Islet of Langerhans (tissue), 1 donor: ENCODE measurements at regions not wholly inside any gene's neighbourhood (a gene's known extent, or its start where the extent isn't known, plus 50 kb on each side); places are given as distances from the start of the nearest gene placed in this dataset.

Experiments
- FAIRE-seq: peaks from one replicate; lab custom pipeline; 2011; peaks lifted over from hg19 to GRCh38; lab: Jason Lieb, UNC

DNA sequence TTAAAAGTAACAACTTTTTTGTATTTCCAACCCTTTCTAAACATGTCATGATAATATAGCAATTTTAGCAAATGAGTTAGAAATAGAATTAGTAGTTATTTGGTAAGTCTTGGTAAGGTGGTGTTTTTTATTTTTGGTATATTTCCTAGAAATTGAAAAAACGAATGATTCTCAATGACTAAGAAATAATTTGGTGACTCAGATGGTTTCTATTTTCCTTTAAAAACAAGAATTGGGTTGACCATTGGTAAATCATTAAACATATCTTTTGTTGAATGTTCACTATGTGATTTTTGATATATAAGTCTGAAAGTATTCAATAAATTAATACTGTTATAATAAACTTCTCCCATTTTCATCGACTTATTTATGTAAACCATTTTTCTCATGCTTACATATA is 206.2 kb upstream of the BANK1 start:
- FAIRE-seq, result no peak

DNA sequence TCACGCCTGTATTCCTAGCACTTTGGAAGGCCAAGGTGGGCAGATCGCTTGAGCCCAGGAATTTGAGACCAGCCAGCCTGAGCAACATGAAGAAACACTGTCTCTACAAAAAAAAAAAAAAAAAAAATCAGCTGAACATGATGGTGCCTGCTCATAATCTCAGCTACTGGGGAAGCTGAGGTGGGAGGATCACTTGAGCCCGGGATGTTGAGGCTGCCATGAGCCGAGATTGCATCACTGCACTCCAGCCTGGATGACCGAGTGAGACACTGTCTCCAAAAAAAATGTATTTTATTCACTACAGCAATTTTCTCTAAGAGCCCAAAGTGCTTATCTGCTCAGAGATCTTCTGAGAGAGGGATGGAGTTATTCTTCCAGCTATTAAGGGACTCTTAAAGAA is 215.8 kb upstream of the PPP3CA start:
- FAIRE-seq, result no peak

DNA sequence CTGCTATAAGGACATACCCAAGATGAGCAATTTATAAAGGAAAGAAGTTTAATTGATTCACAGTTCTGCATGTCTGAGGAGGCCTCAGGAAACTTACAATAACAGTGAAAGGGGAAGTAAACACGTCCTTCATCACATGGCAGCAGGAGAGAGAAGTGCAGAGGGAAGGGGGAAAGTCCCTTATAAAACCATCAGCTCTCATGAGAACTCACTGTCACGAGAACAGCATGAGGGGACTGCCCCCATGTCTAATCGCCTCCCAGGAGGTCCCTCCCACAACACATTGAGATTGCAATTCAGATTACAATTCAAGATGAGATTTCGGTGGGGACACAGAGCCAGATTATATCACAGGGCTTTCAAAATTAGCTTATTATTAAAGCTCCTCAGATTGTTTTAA is 209.5 kb upstream of the PPP3CA start:
- no peak for FAIRE-seq

DNA sequence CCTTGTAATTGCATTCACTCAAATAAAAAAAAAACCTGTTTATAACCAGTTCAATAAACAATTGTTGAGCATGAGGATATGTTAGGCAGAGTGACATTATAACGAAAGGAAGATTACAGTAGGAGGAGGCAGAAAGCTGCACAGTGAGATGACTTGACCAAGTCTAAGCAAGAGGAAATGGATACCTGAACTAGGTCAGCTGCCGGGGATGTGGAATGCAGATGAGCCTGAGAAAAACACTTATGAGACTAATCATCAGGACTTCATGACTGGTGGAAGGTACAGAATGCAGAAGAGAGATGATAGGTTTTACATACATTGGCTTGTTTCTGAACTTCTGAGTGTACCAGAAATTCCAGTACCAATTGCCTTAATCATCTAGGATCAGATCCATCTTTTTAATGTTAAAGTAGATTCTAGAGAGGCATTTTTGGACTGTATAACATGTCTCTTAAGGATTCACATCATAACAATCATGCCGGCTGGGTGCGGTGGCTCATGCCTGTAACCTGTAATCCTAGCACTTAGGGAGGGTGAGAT is 208.1 kb upstream of the PPP3CA start:
- FAIRE-seq, result no peak

DNA sequence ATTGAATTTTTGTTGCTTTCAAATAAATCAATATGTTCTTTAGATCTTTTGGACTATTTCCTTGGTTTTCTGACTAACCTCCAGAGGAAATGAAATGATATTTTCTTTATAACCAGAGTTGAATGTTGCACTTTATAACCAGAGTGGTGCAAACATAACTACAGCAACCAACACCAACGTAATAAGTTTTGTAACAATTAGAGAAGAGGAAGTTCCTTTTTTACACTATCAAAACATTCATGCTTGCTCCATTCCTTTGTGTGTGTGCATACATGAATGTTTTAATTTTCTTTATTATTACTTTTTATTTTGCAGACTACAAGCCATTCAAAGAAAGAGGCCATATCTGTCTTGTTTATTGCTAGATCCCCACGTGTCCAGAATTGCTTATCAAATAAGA is 193.0 kb upstream of the PPP3CA start:
- no peak for FAIRE-seq

DNA sequence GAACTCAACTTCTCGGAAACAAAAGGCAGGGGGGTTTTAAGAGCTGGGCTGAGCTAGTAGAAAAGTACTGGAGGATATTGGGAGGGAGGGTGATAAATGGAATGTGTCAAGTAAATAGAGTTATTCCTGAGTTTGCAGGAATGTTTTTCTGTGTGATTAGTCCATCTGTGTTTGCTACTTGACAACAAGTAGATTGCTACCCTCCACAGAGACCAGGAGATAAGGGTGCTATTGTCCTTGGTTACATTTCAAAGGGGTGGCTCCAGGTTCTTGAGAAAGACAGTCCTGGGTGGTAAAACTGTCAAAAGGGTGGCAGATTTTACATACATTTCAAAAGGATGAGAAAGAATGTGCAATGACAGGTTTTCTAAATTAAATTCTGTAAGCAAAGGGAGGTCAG is 181.2 kb upstream of the PPP3CA start:
- no peak for FAIRE-seq

DNA sequence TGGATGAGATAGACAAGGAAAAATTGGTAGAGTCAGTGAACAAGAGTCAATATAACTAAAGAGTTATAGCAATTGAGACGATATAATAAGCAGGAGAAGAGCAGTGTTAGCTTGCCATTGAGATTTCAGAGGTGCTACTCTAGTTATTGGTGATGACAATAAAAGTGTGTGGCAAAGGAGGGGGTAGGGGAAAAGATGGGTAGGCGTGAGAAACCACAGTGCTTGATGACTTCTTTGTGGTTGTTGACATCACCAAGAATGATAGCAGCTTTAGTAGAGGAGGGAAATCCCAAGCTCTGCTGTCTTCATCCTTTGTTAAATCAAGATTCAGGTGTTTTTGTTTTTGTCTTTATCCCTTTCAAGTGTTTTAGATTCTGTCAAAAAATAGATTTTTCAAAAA is 179.9 kb upstream of the PPP3CA start:
- FAIRE-seq, result no peak

DNA sequence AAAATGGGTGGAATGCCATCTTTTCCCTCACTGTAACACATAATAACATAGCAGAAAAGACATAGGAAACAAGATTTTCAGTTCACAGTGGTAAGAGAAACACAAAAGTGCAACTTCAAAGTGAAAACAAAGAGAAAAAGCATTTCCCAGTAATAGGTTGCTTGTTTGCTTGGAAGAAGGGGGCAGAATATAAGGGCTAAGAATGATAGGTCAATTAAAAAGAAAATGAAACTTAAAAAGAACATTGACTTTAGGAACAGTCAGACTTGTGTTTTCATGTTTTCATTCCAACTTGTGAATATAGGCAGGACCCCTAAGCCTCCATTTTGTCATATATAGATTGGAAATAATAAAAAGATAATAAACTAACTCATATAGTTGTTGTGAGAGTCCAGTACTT is 168.2 kb upstream of the PPP3CA start:
- FAIRE-seq, result no peak

DNA sequence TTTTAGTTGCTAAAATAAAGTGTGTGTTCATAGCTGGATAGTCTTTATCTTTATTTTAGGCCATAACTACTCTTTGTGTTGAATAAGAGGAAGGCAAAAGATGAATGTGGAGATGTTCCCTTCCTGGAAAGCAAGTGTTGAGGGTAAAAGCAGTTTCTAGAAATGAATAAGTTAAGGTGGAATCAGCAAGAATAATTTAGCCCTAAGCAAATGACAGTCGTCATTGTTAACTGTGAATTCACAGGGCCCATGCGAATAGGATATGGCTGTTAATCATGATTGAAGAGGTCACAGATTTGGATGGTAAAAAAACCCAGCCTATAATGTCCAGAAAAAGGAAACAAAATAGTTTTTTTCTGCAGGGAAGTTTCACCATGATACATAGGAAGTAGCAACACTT is 167.8 kb upstream of the PPP3CA start:
- FAIRE-seq, result no peak

DNA sequence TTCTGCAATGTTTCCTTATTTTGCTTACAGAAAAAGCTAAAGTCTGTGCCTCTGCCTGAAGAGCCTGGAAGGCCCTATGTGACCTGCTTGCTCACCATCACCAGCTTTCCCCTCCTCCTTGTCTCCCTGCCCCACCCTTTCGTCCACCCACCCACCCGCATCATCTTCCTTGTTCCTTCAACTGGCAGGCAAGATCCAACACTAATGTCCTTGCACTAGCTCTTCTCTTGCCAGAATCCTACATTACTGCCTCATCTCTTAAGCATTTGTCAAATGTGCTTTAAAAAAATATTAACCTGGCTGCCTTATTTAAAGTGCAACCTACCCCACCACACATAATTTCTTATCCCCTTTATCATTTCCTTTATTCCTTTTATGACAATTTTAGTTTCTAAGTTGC is 165.1 kb upstream of the PPP3CA start:
- no peak for FAIRE-seq

DNA sequence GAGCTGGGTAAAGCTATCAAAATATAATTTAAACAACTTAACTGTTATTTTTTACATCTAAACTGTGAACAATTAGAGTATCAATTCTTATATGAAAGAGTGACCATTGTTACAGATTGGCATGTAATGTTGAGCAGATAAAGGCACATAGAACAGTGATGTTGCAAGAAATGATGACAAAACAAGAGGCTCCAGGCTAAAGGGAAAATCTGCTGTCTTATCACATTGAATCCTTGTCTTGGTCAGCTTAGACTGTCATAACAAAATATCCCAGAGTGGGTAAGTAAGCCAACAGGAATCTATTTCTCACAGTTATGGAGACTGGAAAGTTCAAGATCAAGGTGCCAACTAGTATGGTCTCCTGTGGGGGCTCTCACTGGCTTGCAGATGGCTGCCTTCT is 154.1 kb upstream of the PPP3CA start:
- FAIRE-seq, result no peak

DNA sequence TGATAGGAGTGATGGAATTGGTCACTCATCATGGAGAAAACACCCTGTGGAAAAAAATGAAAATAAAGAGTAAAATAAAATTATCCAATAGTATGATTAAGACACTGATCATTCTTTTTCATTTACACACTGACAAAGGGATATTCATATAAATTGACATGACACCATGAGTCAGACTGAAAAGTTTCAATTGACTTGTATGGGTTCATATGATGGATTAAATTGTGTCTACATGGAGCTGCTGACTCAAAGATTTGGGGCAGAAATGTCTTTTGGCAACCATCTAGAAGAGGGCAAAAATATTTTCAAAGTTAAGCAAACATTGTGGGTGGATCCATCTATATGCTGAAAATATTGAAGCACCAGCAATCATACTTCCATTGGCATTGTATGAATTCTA is 153.4 kb upstream of the PPP3CA start:
- no peak for FAIRE-seq

DNA sequence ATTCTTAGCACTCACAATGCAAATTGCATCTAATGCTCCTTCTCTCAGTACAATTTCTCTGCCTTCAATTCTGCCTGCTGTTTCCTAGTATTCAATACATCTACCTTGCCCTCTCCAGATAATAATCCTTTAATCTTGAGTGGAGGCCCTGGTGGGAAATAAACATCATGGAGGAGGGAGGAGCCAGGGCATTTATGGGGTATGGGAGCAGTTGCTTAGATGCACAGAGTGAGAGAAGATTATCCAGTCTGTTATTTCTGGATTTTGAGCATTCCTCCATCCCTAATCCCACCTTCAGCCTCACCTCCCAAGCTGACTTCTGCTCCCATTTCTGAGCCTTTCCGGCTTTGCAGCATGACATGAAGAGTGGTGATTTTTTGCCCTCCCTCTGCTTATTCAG is 127.9 kb upstream of the PPP3CA start:
- no peak for FAIRE-seq

DNA sequence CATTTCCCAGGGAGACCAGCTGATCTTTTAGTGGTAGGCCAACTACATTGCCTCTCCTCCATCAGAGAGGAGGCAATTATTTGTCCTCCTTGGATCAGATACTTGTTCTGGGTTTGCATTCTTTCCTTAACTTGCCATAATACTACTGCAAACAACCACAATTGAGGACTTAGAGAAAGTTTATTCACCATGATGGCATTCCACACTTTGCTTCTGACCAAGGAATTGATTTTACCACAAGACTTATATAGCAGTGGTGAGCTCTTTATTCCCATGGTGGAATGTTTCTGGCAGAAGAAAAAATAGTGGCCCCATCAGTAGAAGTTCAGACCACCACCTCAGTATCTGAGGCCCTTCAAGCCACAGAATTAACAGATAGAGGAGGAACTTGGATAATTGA is 123.9 kb upstream of the PPP3CA start:
- no peak for FAIRE-seq

DNA sequence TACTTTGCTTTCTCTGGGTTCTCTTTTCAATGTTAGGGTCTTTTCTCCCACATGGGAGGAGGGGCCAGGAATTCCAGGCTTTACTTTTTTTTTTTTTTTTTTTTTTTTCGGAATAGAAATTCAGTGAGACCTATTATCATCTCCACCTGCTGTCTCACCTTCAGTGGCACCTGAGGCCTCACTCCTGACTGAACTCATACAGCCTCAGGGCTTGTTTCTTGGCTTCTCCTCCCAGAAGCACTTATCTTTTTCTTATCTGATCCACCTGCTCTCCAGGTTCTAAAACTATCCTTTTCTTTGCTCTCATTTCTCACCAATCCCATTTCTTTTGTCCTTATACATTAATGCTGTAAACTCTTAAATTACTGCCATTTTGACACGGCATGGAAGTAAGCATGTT is 117.3 kb upstream of the PPP3CA start:
- no peak for FAIRE-seq

DNA sequence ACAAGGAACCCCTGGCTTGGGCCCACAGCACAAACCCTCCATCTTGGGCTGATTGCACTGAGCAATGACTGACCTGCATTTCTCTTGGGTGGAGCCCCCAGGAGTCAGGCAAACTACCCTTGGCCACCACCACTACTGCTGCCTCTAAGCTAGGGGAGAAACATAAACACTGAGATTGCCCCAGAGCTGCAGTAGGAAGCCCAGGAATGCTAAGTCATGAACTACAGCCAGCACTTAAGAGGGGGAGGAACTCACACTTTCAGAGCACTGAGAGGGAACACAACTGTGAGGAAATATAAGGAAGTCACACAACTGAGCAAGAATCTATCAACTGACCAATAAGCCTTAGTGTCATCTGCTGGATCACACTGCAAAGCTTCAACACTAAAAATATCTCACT is 111.6 kb upstream of the PPP3CA start:
- FAIRE-seq, result no peak

DNA sequence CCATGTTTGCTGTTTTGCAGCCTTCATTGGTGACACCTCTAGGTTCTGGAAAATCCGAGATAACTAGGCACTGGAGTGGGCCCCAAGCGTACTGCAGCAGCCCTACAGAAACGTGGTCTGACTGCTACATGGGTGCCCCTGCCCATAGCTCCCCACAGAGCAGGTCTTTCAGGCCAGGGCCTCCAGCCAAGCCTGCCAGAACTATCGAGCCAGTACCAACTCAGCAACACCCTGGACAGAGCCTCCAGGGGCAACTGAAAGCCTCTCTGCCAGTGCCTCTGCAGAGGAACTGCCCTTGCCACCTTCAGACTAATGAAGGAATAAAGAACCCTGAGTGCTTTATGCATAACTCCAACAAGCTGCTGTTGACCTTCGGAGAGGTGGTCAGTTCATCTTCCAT is 111.1 kb upstream of the PPP3CA start:
- FAIRE-seq, result no peak

DNA sequence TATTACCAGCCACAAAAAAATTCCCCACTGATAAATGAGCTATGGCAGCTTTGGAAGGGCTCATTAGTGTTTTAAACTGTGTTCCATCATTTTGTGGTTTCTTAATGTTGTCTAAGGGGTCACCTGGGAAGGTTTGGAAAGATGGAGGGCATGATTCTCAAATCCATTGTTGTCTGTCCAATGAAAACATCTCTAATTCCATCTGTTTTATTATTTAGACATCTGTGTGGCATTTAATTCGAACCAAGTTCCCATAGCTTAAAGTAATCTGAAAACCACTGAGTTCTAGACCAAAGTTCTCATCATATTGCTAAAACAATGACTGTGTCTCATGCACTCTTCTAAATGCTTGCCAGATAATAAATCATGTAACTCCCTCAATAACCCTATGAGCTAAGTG is 103.8 kb upstream of the PPP3CA start:
- no peak for FAIRE-seq

DNA sequence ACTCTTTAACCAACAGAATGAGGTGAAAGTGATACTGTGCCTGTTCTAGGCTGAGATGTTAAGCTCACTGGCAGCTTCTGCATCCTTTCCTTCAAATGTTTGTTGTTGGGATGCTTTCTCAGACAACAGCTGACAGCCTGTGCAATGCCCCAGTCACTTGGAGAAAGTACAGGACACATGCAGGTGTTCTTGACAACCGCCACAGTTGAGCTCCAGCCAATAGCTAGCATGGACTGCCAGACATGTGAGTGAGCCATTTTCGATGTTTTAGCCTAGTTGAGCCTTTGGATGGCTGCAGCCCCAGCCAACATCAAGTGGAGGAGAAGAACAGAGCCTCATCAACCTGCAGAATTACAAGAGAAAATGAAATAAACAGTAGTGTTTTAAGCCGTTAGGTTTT is 94.1 kb upstream of the PPP3CA start:
- FAIRE-seq, result no peak

DNA sequence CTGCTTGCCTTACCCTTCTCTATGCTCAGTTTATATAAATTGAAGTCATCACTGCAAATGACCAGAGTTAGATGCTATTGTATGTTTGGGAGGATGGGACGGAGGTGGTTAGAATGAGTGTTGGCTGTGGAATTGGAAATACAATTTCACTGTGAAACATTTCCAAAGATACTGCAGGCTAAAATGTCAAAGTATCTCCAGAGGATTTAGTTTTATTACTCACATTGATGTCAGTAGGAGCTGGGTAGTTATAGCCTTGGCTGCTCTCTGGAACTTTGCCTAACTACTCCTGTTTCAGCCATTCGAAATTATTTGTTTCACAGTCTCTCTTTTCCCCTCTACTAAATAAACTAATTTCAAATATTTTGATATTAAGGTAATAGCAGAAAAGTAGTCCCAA is 92.6 kb upstream of the PPP3CA start:
- FAIRE-seq, result no peak

DNA sequence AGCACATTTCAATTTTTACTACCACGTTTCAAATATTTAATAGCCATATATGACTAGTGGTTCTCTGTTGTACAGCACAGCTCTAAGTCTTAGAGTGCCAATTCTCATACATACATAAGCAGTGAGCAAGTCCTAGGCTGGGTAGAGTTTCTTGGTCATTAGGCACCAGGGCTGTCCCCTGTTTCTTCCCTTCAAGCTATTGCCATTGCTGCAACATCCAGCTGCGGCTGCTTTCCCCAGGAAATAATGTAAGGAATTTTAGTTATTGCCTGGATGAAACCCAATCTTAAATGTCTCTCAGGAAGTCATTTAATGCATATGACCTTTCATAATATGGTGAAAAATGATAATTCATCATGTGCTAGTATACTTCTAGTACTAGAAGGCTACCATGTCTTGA is 74.1 kb upstream of the PPP3CA start:
- FAIRE-seq, result no peak

DNA sequence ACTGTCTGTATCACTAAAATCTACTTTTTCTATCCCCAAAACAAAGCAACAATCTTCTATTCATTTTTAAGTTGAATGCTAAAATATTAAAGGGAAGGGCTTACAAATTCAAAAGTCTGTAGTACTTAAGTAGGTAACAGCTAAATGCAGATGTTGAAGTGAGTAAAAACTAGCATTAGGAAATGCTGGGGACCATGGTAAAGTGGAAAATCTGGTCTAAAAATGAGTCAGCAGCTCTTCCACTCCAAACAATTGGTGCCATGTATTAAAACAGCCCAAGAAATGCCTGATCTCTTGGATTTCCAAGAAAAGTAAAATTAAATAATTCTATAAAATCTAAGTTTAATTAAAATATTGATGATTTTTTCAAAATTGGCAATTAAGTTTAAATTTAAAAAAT is 73.3 kb upstream of the PPP3CA start:
- FAIRE-seq, result no peak

DNA sequence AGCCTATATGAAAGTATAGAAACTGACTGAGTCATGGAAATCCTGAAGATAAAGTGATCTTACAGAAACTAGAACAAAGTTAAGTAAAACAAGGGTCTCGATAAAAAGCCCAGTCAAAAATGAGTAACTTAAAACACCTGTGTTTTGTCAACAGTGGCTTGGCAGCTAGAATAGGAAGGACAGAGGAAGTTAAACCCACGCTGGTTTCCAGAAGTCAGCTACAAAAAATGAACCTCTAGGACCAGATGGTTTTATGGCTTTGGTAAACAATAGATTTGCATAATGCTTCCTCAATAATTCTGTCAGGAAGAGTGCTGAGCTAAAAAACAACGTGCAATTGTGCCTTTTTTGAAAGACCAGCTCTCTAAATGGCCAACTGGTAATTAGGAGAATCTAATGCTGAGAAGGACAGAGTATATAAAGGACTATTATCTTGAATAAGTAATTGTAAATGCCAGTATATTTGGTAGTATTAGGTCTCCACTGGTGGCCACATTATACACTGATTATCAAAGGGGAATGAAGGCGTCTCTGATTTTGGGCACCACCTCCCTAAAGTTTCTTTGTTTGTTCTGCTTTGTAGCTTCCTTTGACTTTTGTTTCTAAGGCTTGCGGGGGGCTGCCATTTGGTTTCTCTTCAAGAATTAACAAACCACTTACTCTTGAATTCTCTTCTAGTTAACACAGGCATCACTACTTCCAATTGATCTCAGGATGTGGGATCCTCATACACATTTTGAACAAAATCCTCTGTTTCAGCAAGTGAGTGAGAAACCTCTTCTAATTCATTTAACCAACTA is 72.2 kb upstream of the PPP3CA start:
- peak; percentile 70 for FAIRE-seq

DNA sequence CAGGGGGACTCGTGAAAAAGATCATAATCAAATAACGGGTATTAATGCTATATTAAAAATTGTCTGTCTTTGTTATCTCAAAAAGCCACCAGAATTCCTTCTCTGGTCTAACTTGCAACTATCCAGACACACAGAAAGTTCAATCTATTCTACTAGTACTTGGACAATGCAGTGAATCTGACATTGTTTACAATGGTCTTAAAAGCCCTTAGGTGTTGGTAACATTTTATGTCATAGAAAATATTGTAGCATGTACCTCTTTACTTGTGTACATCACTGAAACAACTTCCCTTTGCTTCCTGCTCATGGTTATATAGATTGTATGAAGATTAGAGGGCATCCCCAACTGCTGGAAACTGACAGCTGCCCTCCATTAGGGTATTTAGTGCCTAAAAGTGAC is 71.1 kb upstream of the PPP3CA start:
- FAIRE-seq, result no peak

DNA sequence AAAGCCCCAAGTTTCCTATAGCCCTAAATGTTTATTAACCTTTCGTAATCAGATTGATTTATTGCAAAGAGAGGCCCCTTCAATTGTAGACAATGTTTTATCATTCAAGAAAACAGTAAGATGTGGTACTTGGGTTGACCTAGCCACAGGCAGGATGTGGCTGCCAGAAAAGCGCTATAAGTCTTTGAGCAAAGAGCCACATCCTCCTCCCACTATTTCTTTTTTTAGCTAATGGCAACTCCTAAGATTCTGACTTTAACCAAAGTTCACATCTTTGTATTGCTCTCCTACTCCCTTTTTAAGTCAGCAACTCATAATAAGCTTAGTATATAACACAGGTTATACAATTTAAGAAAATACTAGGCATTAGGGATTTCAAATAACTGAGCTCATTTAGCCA is 70.7 kb upstream of the PPP3CA start:
- FAIRE-seq, result no peak
